ENCODE measurements at regions not wholly inside any gene's neighbourhood (a gene's known extent, or its start where the extent isn't known, plus 50 kb on each side); places are given as distances from the start of the nearest gene placed in this dataset.

DNA sequence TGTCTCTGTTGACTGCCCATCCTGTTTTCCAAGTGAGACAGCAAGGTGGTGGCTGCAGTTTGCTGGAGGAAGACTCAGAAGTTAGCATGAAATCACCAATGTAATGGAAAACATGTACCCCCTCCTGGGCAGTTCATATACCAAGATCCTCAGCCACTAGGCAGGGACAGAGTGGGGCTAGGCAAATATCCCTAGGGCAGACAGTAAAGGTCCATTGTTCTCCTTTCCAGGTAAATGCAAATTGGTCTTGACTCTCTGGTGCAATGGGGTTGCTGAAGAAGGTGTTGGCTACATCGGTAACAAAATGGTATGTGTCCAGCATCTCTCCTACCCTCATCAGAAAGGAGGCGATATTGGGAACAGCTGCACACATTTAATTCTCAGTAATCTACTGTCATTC lies 233.6 kb upstream of the SOX4 start:
- TF ChIP-seq, protein P1, sequence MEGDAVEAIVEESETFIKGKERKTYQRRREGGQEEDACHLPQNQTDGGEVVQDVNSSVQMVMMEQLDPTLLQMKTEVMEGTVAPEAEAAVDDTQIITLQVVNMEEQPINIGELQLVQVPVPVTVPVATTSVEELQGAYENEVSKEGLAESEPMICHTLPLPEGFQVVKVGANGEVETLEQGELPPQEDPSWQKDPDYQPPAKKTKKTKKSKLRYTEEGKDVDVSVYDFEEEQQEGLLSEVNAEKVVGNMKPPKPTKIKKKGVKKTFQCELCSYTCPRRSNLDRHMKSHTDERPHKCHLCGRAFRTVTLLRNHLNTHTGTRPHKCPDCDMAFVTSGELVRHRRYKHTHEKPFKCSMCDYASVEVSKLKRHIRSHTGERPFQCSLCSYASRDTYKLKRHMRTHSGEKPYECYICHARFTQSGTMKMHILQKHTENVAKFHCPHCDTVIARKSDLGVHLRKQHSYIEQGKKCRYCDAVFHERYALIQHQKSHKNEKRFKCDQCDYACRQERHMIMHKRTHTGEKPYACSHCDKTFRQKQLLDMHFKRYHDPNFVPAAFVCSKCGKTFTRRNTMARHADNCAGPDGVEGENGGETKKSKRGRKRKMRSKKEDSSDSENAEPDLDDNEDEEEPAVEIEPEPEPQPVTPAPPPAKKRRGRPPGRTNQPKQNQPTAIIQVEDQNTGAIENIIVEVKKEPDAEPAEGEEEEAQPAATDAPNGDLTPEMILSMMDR (IDR thresholded peaks at IDR 0.05; ENCODE audit: control extremely low read depth, extremely low read depth): no peak
- H3K36me3 ChIP-seq (ENCODE audit: control insufficient read depth in 4 of 4, insufficient read depth in 4 of 4, low read length in 4 of 4): no peaks in the 10 kb centered on the region

DNA sequence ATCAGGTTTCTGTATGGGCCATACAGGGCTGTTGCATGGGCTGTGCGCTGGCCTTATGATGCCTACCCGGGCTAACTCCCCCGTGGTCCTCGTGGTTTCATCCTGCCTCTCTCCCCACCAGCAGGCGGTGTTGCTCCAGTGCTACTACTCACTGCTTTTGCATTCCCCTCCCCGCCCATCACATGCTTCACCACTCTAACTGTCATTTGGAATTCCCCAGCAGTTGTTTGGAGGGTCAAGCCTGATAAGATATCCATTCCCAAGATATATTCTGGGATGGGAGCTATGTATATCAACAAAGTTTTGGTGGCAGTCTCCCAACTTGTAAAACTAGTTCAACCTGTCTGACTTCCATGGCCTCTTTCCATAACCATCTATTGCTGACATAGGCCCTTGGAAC lies 233.2 kb upstream of the SOX4 start:
- Histone ChIP-seq H3K9me3 (ENCODE audit: control insufficient read depth in 4 of 4, insufficient read depth in 3 of 4, low read length in 3 of 4) (no peaks in the 10 kb centered on the region), H3K4me1 (ENCODE audit: control insufficient read depth in 5 of 5, insufficient read depth in 5 of 5, low read length in 5 of 5) (no peaks in the 10 kb centered on the region), H3K9ac (ENCODE audit: insufficient read depth in 1 of 2, low read length in 2 of 2) (no peak overlapping the region), H3K36me3 (ENCODE audit: control insufficient read depth in 4 of 4, insufficient read depth in 4 of 4, low read length in 4 of 4) (no peaks in the 10 kb centered on the region), H3K27me3 (ENCODE audit: control insufficient read depth in 3 of 3, insufficient read depth in 3 of 3, low read length in 2 of 3) (no peaks in the 10 kb centered on the region), H3K27ac (ENCODE audit: low read depth in 1 of 2, low read length in 1 of 2) (no peak overlapping the region), H3K4me3 (no peak overlapping the region)
- DNase-seq (no peak), ATAC-seq (ENCODE audit: insufficient read depth, low FRiP score) (no peak)
- TF ChIP-seq, protein P1 (IDR thresholded peaks at IDR 0.05; ENCODE audit: control extremely low read depth, extremely low read depth): no peak
- 90 to 96% methylated on average over 6 of the region's 6 CpGs for WGBS, 2 donors

More for the DNA sequence above, 233.6 kb upstream of the SOX4 start:
- DNase-seq: no peak
- Histone ChIP-seq H3K9ac (ENCODE audit: insufficient read depth in 1 of 2, low read length in 2 of 2) (no peak overlapping the region), H3K27me3 (ENCODE audit: control insufficient read depth in 3 of 3, insufficient read depth in 3 of 3, low read length in 2 of 3) (no peaks in the 10 kb centered on the region), H3K4me3 (no peak overlapping the region), H3K9me3 (ENCODE audit: control insufficient read depth in 4 of 4, insufficient read depth in 3 of 4, low read length in 3 of 4) (no peaks in the 10 kb centered on the region), H3K4me1 (ENCODE audit: control insufficient read depth in 5 of 5, insufficient read depth in 5 of 5, low read length in 5 of 5) (no peaks in the 10 kb centered on the region), H3K27ac (ENCODE audit: low read depth in 1 of 2, low read length in 1 of 2) (no peak overlapping the region)
- 94 to 97% methylated on average over 2 of the region's 2 CpGs for WGBS, 2 donors
- no peak for ATAC-seq (ENCODE audit: insufficient read depth, low FRiP score)

DNA sequence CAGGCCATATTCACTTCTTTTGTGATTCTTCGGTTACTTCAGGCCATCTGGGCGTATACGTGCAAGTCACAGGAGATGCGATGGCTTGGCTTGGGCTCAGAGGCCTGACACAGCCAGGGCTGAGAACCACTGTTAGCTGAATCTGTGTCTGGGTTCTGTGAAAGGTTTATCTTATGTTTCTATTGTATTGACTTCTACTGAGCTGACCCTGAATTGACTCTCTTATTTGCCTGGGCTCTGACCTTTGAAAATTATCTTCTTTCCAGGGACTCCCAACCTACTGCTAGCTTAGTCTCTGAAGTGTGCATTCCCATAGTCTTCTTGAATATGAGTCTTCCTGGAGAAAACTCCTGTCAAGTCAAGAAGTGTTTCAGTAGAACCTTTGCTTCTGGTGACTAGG lies 226.4 kb upstream of the SOX4 start:
- peaks cover 0 to 17% (median 8%) of the 10 kb centered on the region in 5 donors for H3K4me1 ChIP-seq (ENCODE audit: control insufficient read depth in 5 of 5, insufficient read depth in 5 of 5, low read length in 5 of 5)
- TF ChIP-seq, protein P1 (IDR thresholded peaks at IDR 0.05; ENCODE audit: control extremely low read depth, extremely low read depth): no peak
- DNase-seq: no peak
- no peaks in the 10 kb centered on the region for H3K27me3 ChIP-seq (ENCODE audit: control insufficient read depth in 3 of 3, insufficient read depth in 3 of 3, low read length in 2 of 3)
- H3K4me3 ChIP-seq: no peak overlapping the region
- 97 to 98% methylated on average over 4 of the region's 4 CpGs for WGBS, 2 donors
- no peak for ATAC-seq (ENCODE audit: insufficient read depth, low FRiP score)
- H3K9ac ChIP-seq (ENCODE audit: insufficient read depth in 1 of 2, low read length in 2 of 2): no peak overlapping the region
- H3K27ac ChIP-seq (ENCODE audit: low read depth in 1 of 2, low read length in 1 of 2): no peak overlapping the region
- no peaks in the 10 kb centered on the region for H3K36me3 ChIP-seq (ENCODE audit: control insufficient read depth in 4 of 4, insufficient read depth in 4 of 4, low read length in 4 of 4)
- no peaks in the 10 kb centered on the region for H3K9me3 ChIP-seq (ENCODE audit: control insufficient read depth in 4 of 4, insufficient read depth in 3 of 4, low read length in 3 of 4)

DNA sequence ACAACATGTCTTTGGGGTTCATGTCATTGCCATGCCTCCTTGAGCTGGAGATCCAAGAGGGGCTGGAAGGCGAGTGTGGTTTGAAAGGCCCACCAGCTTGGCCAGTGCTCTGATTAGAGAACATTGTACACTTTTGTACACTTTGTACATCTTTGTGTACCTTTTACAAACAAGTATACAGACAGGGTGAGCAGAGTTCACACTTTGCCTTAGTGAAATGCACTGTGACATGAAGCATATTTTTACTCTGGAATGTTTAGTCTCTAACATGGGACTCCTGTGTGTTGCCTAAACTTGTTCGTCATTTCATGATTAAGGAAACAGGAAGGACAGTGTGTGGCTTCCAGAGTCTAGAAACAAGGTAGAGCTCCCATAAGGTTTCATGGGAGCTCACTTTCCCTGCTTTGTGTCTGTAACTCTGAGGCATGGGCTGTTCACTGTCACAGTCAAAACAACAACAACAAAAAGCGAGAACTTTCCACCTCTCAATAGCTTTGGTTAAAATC lies 225.8 kb upstream of the SOX4 start:
- no peak for ATAC-seq (ENCODE audit: insufficient read depth, low FRiP score)
- TF ChIP-seq, protein P1 (IDR thresholded peaks at IDR 0.05; ENCODE audit: control extremely low read depth, extremely low read depth): no peak
- Histone ChIP-seq H3K27me3 (ENCODE audit: control insufficient read depth in 3 of 3, insufficient read depth in 3 of 3, low read length in 2 of 3) (no peaks in the 10 kb centered on the region), H3K27ac (ENCODE audit: low read depth in 1 of 2, low read length in 1 of 2) (no peak overlapping the region), H3K36me3 (ENCODE audit: control insufficient read depth in 4 of 4, insufficient read depth in 4 of 4, low read length in 4 of 4) (no peaks in the 10 kb centered on the region), H3K4me1 (ENCODE audit: control insufficient read depth in 5 of 5, insufficient read depth in 5 of 5, low read length in 5 of 5) (peaks cover 0 to 19% (median 9%) of the 10 kb centered on the region in 5 donors), H3K9me3 (ENCODE audit: control insufficient read depth in 4 of 4, insufficient read depth in 3 of 4, low read length in 3 of 4) (no peaks in the 10 kb centered on the region), H3K4me3 (no peak overlapping the region), H3K9ac (ENCODE audit: insufficient read depth in 1 of 2, low read length in 2 of 2) (no peak overlapping the region)
- DNase-seq: no peak
- WGBS, 2 donors: 86 to 91% methylated on average over 3 of the region's 3 CpGs

All from lung (tissue), 11 donors.